AG09309 (cell line): ENCODE measurements at regions not wholly inside any gene's neighbourhood (a gene's known extent, or its start where the extent isn't known, plus 50 kb on each side); places are given as distances from the start of the nearest gene placed in this dataset.

ENCODE experiments used
- DNase-seq: peaks from one replicate; pipeline ENCODE4 v3.0.0-alpha.2; 2010; ENCODE audit warnings: low read depth
- H3K4me3 ChIP-seq: 2 replicates; pipeline ENCODE4 v1.5.1; 2011; ENCODE audit warnings: mild to moderate bottlenecking, low read depth, low read length, moderate library complexity; ENCODE audit not compliant: control insufficient read depth
- CTCF ChIP-seq: IDR thresholded peaks from 2 replicates; pipeline ENCODE4 v1.5.1; 2011; ENCODE audit warnings: mild to moderate bottlenecking, low read depth, low read length, inconsistent platforms; ENCODE audit not compliant: insufficient read depth, control insufficient read depth; ENCODE audit errors: missing control alignments

GRCh38 chr16:86220561-86220960 lies 289.8 kb upstream of the FOXF1 start:
- TF ChIP-seq CTCF: no peak
- no peak overlapping the region for H3K4me3 ChIP-seq
- DNase-seq: peak; percentile 14

GRCh38 chr16:86221085-86221484 lies 289.2 kb upstream of the FOXF1 start:
- H3K4me3 ChIP-seq: no peak overlapping the region
- DNase-seq: peak; percentile 17
- TF ChIP-seq CTCF: no peak

GRCh38 chr16:86222547-86222946 lies 287.8 kb upstream of the FOXF1 start:
- no peak for TF ChIP-seq CTCF
- DNase-seq: no peak
- H3K4me3 ChIP-seq: peak overlapping the region; percentile 33

- no peak for TF ChIP-seq CTCF
- H3K4me3 ChIP-seq: peak overlapping the region; percentile 33
- DNase-seq: peak; percentile 82
These were observed 287.3 kb upstream of the FOXF1 start for GRCh38 chr16:86222965-86223551.

- DNase-seq: no peak
- TF ChIP-seq CTCF: no peak
- H3K4me3 ChIP-seq: no peak overlapping the region
These were observed 286.2 kb upstream of the FOXF1 start for GRCh38 chr16:86224126-86224525.

- no peak for DNase-seq
- no peak for TF ChIP-seq CTCF
- H3K4me3 ChIP-seq: no peak overlapping the region
These were observed 285.7 kb upstream of the FOXF1 start for GRCh38 chr16:86224629-86225028.

GRCh38 chr16:86225905-86226371 lies 284.4 kb upstream of the FOXF1 start:
- TF ChIP-seq CTCF: no peak
- DNase-seq: no peak
- no peak overlapping the region for H3K4me3 ChIP-seq
